Limb (tissue), 2 donors: ENCODE measurements at regions not wholly inside any gene's neighbourhood (a gene's known extent, or its start where the extent isn't known, plus 50 kb on each side); places are given as distances from the start of the nearest gene placed in this dataset.

Source experiments
- DNase-seq, 2 donors: peaks; one replicate each; pipeline ENCODE4 v3.0.0-alpha.2; 2016; ENCODE audit errors: extremely low spot score in 2 of 2

- no peak for DNase-seq
These were observed 146.9 kb downstream of the TFEC start for GRCh38 chr7:115883629-115884028.

GRCh38 chr7:115881476-115881875 is 149.1 kb downstream of the TFEC start:
- DNase-seq: no peak

GRCh38 chr7:115879171-115879570 is 151.4 kb downstream of the TFEC start:
- no peak for DNase-seq

DNA sequence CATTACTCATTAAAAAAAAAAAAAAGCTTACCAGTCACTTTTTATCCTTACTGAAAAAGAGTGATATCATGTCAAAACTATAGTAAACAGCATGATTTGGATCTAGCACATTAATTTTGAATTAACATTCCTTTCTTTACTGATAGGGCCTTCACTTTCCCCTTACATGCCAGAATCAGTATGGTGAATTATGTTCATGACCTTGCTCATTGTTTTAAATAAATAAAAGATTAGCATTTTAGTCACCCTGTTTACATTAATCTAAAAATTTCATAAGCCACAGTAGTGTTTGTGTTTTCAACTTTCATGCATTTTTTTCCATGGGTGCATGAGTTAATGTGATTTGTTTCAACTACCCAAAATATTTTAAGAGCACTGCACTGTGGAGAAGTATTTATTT is 160.8 kb downstream of the TFEC start:
- no peak for DNase-seq

GRCh38 chr7:115869190-115869589 is 161.4 kb downstream of the TFEC start:
- no peak for DNase-seq

DNA sequence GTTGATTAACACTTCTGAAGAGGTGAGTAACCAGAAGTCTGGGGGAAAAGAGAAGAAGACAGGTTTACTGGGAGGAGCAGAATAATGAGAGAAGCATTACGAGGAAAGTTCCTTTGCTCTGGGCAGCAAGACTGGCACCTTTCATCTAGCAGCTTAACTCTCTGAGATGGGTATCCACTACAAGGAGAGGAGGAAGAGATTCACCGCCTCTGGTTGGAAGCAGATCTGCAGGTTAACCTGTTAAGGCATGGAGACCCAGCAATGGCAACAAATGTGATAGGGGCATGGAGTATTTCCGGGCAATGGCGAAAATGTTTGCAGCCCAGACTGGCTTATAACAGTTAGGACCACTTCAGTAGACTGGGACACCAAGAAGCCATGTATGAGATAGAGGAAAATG is 162.2 kb downstream of the TFEC start:
- DNase-seq: no peak

DNA sequence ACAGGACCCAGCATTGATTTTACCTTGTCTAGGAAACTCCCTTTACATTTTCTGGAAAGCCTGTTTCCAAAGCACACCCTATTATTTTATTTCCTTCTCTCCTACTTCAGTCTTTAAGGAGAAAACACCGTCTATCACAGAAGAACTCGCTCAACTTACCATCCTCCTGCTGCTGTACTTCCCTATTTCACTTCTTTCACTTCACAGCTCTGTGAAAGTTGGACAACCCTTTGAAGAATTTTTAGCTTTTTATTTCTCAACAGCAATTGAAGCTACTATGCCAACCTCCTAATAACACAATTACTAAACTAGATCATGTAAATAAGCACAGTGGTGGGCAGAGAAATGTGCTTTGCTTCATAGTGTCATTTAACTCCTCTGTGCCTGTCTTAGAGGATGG is 166.5 kb downstream of the TFEC start:
- no peak for DNase-seq

GRCh38 chr7:115851291-115851690 is 179.3 kb downstream of the TFEC start:
- DNase-seq: peak in 1 of 2 donors; percentile 18

DNA sequence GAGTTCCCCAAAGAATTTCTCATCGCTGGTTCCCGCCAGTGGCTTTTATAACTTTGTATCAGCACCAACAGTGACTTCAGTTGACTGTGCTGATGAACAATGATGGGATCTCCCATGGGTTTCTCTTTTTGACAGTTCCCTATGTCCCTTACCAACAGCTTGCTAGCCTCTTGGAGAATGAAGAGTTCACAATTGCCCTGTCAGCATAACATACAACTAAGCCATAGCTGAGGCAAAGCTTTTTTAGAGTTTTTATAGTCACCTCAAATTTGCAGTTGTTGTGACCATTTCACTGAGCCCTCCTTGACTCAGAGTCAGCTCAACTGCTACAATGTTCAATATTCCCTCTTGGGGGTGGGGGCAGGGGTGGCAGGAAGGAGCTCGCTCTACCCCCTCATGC is 179.8 kb downstream of the TFEC start:
- no peak for DNase-seq

- DNase-seq: no peak
These were observed 185.7 kb downstream of the TFEC start for GRCh38 chr7:115844857-115845256.

DNA sequence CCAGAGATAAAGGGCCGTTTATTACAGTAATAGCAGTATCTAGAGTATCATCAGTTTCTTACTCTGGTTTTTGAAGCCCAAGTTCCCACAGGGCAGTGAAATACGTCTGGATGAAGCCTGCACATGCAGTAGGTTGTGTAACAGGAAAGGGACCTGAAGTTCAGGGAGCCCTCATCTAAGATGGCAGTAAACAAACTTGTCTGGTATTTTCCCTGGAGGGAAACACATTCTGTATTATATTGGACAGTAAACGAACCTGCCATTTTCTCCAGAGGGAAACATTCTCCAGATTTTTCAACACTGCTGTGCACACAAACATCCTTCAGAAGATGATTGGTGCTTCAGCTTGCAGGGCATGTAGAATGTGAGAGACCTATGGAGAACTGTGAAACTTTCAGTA is 189.9 kb downstream of the TFEC start:
- DNase-seq: no peak

DNA sequence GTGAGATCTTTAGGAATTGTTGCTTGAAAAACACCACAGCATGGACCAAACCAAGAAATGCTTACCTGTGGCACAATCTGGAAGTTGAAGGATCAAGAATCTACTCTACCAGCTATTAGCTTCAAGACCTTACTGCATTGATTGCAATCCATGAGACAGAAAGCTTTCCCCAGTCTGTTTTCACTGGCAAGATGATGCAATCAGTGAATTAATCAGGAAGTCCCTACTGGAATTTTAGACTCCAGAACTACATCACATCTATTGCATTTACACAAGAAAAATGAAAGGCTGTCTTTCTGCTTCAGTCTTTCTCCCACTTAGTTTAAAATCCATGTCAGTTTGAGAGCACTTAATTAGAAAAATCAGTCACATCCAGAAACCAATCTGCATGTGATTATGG is 191.7 kb downstream of the TFEC start:
- no peak for DNase-seq

- DNase-seq: no peak
These were observed 199.2 kb downstream of the TFEC start for GRCh38 chr7:115831371-115831770.

DNA sequence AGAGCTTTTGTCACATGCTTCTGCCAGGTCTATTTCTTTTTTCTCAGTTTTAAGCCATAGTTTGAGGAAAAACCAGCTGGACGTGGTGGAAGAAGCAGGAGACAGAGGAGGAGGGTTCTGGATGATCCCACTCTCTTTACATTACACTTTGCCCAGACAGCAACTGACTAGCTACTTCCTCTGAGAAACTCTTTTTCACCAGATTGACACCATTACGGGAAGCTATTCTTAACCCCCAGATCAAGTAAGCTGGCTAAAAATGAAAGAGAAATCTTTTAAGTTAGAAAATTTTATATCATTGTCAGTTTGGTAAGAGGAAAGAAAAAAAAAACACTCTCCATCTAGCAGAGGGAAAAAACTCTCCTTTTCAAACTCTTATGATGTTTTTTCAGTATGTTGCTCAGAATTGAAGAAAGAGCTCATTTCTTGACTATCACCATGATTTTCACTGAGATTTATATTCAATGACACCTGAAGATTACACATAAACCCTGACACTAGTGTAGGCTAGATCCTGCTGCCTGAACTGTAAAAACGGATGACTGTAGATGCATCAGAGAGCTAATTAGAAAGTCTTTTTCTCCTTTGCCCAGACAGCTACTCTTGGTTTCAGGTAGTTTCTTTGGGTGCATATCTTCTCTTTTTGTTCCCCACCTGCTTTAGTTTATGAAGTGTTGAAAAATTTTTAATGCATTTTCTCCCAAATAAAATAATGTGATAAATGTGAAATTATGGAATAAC is 203.1 kb downstream of the TFEC start:
- no peak for DNase-seq

DNA sequence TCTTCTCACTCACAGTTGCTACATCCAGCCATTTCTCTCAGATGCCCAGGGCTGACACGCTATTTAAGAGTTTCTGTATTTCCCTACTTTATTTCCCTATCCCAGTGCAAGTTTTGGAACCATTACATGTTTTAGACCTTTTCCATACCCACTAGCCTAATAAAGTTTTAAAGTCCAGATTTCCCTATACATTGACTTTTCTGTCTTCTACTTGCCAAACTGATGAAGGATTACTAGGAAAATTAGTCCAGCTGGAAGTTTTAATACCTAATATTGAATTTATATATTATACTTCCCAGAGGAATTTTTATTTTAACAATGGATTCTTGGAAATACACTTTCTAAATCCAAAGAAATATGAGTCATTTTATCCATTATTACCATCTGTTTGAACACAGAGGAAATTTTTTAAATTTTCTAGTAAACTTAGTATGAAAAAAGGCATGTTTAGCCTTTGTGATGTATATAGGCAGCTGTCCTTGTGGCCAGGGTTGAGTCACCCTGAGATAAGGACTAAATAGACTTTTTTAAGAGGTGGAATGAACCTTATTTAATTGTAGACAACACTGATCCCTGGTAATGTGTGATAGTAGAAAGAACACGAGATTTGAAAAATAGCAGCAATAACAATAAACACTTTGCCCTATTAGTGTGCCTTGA is 205.0 kb downstream of the TFEC start:
- DNase-seq: peak in 1 of 2 donors; percentile 48

DNA sequence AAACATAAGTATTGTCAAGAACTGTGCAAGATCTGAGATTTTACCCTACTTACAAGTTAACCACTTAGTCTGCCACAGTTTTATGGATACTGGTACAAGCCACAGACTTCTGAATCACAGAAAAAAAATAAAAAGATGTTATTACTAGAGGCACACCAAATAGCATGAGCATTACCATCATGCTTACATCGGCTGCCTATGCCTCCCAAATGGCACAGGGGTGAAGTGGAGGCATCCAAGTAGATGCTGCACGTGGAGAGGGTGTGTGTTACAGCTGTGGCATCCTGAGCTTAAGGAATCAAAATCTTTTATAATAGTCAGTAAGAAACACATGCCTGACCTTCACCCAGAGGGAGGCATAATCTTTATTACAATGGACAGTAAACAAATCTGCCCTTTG is 207.8 kb downstream of the TFEC start:
- DNase-seq: no peak

DNA sequence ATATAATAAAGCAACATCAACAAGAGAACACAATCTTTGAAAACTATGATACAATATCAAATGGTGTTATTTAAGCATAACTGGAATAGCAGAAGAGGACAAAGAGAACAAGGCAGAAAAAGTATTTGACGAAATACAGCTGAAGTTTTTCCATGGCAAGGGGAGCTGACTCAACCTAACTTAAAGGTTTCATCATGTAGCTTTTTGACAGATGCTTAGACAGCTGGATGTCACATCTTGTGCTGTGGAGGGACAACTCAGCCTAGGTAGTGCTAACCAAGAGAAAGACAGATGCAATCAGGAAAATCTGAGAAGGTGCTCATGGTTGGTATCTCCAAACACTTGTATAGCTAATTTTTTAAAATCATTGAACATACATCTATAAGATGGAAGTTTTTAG is 208.2 kb downstream of the TFEC start:
- DNase-seq: no peak

DNA sequence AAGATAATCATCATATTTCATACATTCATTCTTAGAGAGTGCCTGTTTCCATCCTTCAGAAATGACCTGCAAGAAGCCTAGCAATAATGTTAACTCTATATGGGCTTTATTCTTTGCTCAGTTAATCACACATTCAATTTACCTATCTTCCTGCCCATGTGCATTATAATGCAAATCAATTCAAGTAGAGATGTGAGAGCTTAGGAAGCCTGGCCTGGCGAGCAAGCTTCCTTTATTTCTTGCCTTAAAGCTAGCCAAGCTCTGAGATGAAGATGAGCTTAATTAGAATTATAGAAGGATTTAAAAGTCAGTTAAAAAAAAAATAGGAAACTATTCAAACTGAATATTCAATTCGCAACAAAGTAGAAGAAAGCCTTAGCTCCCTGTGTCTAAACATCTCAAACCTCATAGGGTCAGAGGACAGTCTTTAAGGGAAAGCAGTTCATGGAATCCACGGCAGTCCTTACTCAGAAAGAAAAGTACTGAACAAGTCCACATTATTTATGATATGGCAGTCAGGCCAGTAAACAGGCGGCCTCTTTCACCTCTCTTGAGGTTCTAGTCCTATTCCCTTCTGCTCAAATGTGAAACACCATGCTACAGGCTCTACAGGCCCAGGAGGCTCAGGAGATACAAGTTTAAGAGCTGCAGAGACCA is 214.1 kb downstream of the TFEC start:
- no peak for DNase-seq

GRCh38 chr7:115812794-115813193 is 217.8 kb downstream of the TFEC start:
- no peak for DNase-seq

DNA sequence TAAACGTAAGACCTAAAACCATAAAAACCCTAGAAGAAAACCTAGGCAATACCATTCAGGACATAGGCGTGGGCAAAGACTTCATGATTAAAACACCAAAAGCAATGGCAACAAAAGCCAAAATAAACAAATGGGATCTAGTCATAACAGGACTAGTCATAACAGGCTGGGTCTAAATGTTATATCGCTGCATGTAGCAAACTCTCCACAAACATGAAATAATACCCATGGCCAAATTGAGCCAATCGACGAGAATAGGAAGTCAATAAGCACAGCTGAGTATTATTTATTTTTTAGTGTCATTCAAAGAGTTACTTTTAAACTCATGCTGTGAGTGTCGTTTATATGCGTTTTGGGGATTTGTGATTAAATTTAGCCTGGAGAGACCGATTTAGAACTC is 225.1 kb downstream of the TFEC start:
- no peak for DNase-seq

- no peak for DNase-seq
These were observed 228.1 kb downstream of the TFEC start for GRCh38 chr7:115802415-115802814.

DNA sequence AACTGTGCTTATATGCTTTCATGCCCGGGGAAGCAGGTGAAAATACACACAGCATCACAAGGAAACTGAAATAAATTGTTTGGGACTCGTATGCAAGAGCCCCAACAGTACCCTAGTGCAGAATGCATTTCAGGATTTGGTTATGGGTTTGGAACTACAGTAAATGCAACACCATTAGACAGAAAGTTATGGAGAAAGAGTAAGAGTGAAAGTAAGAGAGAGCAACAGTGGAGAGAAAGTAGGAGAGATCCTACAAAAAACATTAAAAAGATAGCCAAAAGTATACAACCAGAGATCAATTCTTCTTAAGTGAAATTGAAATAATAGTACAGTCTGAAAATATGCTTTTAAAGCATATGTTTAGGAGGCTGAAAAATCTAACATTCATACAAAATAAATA is 231.1 kb downstream of the TFEC start:
- DNase-seq: no peak
